ENCODE measurements at regions not wholly inside any gene's neighbourhood (a gene's known extent, or its start where the extent isn't known, plus 50 kb on each side); places are given as distances from the start of the nearest gene placed in this dataset.

DNA sequence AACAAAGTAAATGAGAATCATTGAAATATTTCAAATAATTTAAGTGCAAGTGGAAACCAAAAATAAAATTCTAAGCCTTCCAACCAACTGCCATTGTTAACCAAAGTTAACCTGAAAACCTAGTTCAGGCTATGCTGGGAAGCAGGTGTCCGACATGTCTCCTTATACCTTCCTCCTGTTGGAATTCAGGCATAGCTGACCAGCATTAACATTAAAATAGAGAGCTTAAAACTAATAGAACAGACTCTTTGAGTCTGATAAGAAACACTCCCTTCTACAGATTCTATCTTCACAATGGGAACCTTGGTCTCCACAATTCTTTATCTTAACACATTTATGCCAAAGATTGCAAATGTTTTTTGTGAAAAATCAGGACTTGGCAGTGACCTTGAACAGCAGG is 1004.9 kb upstream of the NRXN1 start:
- TF ChIP-seq POLR2A (IDR thresholded peaks at IDR 0.05), result no peak
- TF ChIP-seq, protein P1, sequence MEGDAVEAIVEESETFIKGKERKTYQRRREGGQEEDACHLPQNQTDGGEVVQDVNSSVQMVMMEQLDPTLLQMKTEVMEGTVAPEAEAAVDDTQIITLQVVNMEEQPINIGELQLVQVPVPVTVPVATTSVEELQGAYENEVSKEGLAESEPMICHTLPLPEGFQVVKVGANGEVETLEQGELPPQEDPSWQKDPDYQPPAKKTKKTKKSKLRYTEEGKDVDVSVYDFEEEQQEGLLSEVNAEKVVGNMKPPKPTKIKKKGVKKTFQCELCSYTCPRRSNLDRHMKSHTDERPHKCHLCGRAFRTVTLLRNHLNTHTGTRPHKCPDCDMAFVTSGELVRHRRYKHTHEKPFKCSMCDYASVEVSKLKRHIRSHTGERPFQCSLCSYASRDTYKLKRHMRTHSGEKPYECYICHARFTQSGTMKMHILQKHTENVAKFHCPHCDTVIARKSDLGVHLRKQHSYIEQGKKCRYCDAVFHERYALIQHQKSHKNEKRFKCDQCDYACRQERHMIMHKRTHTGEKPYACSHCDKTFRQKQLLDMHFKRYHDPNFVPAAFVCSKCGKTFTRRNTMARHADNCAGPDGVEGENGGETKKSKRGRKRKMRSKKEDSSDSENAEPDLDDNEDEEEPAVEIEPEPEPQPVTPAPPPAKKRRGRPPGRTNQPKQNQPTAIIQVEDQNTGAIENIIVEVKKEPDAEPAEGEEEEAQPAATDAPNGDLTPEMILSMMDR (IDR thresholded peaks at IDR 0.05), result no peak

Measured in Peyer's patch (tissue), 4 donors.